Activated naive CD4-positive, alpha-beta T cell treated with anti-CD3 and anti-CD28 coated beads for 36 hours (primary cell): ENCODE measurements at regions not wholly inside any gene's neighbourhood (a gene's known extent, or its start where the extent isn't known, plus 50 kb on each side); places are given as distances from the start of the nearest gene placed in this dataset.
"Not testable (repeated sequence)": the region's sequence is repeated elsewhere in the genome, so short reads cannot be mapped to it uniquely, and the experiment has no call there.

Experiments used
- CTCF ChIA-PET: fragments of 350-600 bp; sonication (Branson Sonifier 250); formaldehyde crosslinking; loops from one replicate; lab custom pipeline; 2021; ENCODE audit warnings: antibody characterized with exemption; lab: Charles Lee
- DNase-seq: peaks from one replicate; pipeline ENCODE4 v3.0.0-alpha.2; 2020
- H3K27ac Mint-ChIP-seq: one replicate; pipeline ENCODE4 v1.8.0; 2021; ENCODE audit warnings: mild to moderate bottlenecking, mixed read lengths
- H3K27me3 Mint-ChIP-seq: one replicate; pipeline ENCODE4 v1.8.0; 2021; ENCODE audit warnings: low read depth, mixed read lengths
- H3K36me3 Mint-ChIP-seq: one replicate; pipeline ENCODE4 v1.8.0; 2021; ENCODE audit warnings: low read depth, mixed read lengths
- H3K4me1 Mint-ChIP-seq: one replicate; pipeline ENCODE4 v1.8.0; 2021; ENCODE audit warnings: low read depth, mixed read lengths
- H3K4me3 Mint-ChIP-seq: one replicate; pipeline ENCODE4 v1.8.0; 2021; ENCODE audit warnings: mild to moderate bottlenecking, moderate library complexity, mixed read lengths
- H3K9me3 Mint-ChIP-seq: one replicate; pipeline ENCODE4 v1.8.0; 2021; ENCODE audit warnings: mixed read lengths
- intact Hi-C: fragments of 100-400 bp; cut with micrococcal nuclease; formaldehyde crosslinking; loops from one replicate; pipeline ENCODE4 v1.15.1; 2023

GRCh38 chr10:57921140-57921539 lies 346.6 kb downstream of the IPMK start:
- Mint-ChIP-seq H3K4me3 (no peak overlapping the region), H3K27ac (no peak overlapping the region), H3K9me3 (no peaks in the 10 kb centered on the region), H3K4me1 (no peaks in the 10 kb centered on the region), H3K36me3 (no peaks in the 10 kb centered on the region), H3K27me3 (no peaks in the 10 kb centered on the region)
- CTCF ChIA-PET = no interaction called here
- intact Hi-C loops = no loop called here
- no peak for DNase-seq

DNA sequence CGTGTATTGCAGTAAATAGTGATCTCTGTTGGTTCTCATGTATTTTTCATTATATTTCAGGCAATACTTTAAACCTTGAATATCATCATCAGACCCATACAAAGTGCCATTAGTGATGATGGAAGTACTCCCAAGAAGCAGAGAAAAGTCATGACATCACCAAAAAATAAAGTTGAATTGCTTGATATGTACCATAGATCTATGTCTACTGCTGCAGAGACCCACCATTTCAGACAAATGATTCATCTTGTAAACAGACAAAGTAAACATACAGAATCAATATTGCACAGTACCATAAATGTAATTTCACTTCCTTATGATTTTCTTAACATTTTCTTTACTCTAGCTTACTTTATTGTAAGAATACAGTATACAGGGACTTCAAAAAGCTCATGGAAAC lies 347.8 kb downstream of the IPMK start:
- CTCF ChIA-PET = no interaction called here
- DNase-seq = no peak
- H3K4me1 Mint-ChIP-seq = no peaks in the 10 kb centered on the region
- H3K36me3 Mint-ChIP-seq = no peaks in the 10 kb centered on the region
- H3K4me3 Mint-ChIP-seq = no peak overlapping the region
- H3K27me3 Mint-ChIP-seq = no peaks in the 10 kb centered on the region
- intact Hi-C loops = no loop called here
- H3K27ac Mint-ChIP-seq = no peak overlapping the region
- no peaks in the 10 kb centered on the region for H3K9me3 Mint-ChIP-seq

GRCh38 chr10:57917019-57917418 lies 350.7 kb downstream of the IPMK start:
- no peak overlapping the region for H3K27ac Mint-ChIP-seq
- H3K9me3 Mint-ChIP-seq = no peaks in the 10 kb centered on the region
- H3K27me3 Mint-ChIP-seq = no peaks in the 10 kb centered on the region
- CTCF ChIA-PET = interaction anchor here (1.1 kb wide), 1 partner anchor 235 kb away, joined by 3 read pairs; no protein-coding TSS in a partner anchor
- H3K4me3 Mint-ChIP-seq = no peak overlapping the region
- H3K4me1 Mint-ChIP-seq = no peaks in the 10 kb centered on the region
- DNase-seq = no peak
- intact Hi-C loops = no loop called here
- H3K36me3 Mint-ChIP-seq = no peaks in the 10 kb centered on the region

DNA sequence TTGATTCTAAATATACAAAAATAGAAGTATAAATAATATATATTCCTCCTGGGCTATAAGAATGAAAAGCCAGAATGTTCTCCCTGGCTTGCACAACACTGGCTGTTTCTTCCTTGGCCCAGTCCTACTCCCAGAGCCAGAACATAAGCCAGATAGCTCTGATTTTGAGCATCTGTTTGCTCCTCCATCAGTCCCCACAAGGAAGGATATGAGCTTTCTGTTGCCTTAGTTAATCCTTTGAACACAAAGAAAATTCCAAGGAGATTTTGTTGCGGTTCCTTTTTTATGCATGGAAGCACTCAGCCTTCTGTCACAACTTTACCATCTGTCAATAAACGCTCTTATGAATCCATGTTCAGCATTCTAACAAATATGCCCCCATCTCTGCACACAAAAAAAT lies 361.8 kb downstream of the IPMK start:
- no peaks in the 10 kb centered on the region for H3K27me3 Mint-ChIP-seq
- H3K36me3 Mint-ChIP-seq = no peaks in the 10 kb centered on the region
- H3K4me3 Mint-ChIP-seq = no peak overlapping the region
- CTCF ChIA-PET = no interaction called here
- H3K4me1 Mint-ChIP-seq = no peaks in the 10 kb centered on the region
- no peak overlapping the region for H3K27ac Mint-ChIP-seq
- intact Hi-C loops = no loop called here
- no peaks in the 10 kb centered on the region for H3K9me3 Mint-ChIP-seq
- DNase-seq = no peak

DNA sequence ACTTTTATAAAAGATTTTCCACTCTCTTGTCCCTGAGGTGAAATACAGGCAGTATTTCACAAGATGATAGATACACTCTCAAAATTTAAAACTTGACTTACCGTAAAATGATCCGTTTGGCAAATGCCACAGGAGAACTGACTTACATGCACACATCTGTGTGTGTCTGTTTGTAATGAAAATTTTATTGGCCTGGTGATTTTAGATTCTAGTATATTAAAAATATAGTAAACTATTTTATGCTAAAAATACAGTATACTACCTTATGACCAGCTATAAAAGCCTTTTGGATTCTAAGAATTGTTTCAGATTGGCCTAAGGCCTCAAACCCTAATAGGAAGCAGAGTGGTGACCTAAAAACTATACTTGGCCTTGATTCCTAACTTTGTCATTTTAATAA lies 362.7 kb downstream of the IPMK start:
- no peak for DNase-seq
- Mint-ChIP-seq H3K4me3 (no peak overlapping the region), H3K4me1 (no peaks in the 10 kb centered on the region), H3K36me3 (no peaks in the 10 kb centered on the region), H3K9me3 (no peaks in the 10 kb centered on the region), H3K27ac (no peak overlapping the region), H3K27me3 (no peaks in the 10 kb centered on the region)
- CTCF ChIA-PET = no interaction called here
- intact Hi-C loops = no loop called here

GRCh38 chr10:57898231-57898630 lies 369.5 kb downstream of the IPMK start:
- DNase-seq = no peak
- intact Hi-C loops = no loop called here
- no peaks in the 10 kb centered on the region for H3K36me3 Mint-ChIP-seq

GRCh38 chr10:57897611-57898010 lies 370.1 kb downstream of the IPMK start:
- intact Hi-C loops = no loop called here
- DNase-seq = no peak
- Mint-ChIP-seq H3K27ac (no peak overlapping the region), H3K4me3 (no peak overlapping the region), H3K36me3 (no peaks in the 10 kb centered on the region), H3K27me3 (no peaks in the 10 kb centered on the region), H3K9me3 (peaks cover 2% of the 10 kb centered on the region), H3K4me1 (no peaks in the 10 kb centered on the region)
- CTCF ChIA-PET = no interaction called here

More at GRCh38 chr10:57898231-57898630, 369.5 kb downstream of the IPMK start:
- Mint-ChIP-seq H3K4me1 (no peaks in the 10 kb centered on the region), H3K4me3 (no peak overlapping the region), H3K27ac (no peak overlapping the region), H3K27me3 (no peaks in the 10 kb centered on the region), H3K9me3 (peaks cover 2% of the 10 kb centered on the region)
- CTCF ChIA-PET = no interaction called here

DNA sequence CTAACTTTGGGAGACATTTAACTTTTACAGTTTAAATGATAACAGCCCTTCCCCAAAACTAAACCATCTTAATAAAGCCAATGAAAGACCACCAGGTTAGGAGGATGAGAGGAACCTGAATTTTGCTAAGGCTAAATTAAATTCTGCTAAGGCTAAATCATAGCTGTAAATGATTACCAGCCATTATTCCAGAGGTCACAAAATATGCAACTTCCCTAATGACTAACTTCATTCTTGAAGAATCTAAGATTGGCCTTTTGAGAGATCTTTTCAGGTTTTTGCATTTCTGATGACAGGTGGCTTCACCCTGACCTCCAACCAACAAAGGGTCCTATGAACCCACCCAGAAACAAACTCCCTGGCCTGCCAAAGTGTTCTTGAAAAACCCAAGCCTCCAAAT lies 373.3 kb downstream of the IPMK start:
- Mint-ChIP-seq H3K27me3 (no peaks in the 10 kb centered on the region), H3K9me3 (peaks cover 5% of the 10 kb centered on the region), H3K36me3 (no peaks in the 10 kb centered on the region)

DNA sequence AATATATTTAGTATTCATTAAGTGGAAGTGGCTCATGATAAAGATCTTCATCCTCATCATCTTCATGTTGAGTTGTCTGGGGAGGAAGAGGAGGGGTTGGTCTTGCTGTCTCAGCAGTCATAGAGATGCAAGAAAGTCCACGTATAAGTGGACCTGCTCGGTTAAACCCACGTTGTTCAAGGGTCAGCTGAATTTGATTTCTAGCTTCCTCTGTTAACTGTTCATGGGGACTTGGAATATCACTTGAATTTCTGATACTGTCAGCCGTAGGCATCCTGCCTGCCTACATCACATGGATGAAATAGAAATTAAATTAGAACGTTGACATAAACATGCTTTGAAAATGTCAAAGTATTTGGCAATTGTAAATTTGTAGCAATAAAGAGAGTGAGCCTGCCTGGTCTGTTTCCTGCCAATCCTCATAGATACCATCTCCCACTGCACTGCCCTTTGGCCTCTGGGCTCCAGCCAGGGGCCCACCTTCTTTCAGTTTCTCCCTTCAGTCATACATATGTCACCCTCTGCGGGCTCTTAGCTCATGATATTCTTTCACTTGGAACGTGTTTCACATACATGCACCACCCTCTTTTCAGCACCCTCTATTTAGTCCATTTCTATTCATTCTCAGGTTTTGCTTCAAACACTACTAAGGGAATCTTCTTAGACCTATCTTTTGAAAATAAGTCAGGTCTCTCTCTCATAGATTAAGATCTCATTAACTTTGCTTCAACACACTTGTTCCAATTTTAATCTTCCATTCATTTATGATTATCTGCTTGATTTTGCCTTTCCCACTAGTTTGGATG lies 376.3 kb downstream of the IPMK start:
- H3K4me3 Mint-ChIP-seq = no peak overlapping the region
- no peak overlapping the region for H3K27ac Mint-ChIP-seq
- DNase-seq = no peak
- intact Hi-C loops = no loop called here
- no peaks in the 10 kb centered on the region for H3K36me3 Mint-ChIP-seq
- H3K9me3 Mint-ChIP-seq = peaks cover 5% of the 10 kb centered on the region
- CTCF ChIA-PET = no interaction called here
- H3K27me3 Mint-ChIP-seq = no peaks in the 10 kb centered on the region
- no peaks in the 10 kb centered on the region for H3K4me1 Mint-ChIP-seq

More for the DNA sequence above, 373.3 kb downstream of the IPMK start:
- H3K4me3 Mint-ChIP-seq = no peak overlapping the region
- no peaks in the 10 kb centered on the region for H3K4me1 Mint-ChIP-seq
- CTCF ChIA-PET = no interaction called here
- DNase-seq = no peak
- H3K27ac Mint-ChIP-seq = no peak overlapping the region
- intact Hi-C loops = no loop called here

DNA sequence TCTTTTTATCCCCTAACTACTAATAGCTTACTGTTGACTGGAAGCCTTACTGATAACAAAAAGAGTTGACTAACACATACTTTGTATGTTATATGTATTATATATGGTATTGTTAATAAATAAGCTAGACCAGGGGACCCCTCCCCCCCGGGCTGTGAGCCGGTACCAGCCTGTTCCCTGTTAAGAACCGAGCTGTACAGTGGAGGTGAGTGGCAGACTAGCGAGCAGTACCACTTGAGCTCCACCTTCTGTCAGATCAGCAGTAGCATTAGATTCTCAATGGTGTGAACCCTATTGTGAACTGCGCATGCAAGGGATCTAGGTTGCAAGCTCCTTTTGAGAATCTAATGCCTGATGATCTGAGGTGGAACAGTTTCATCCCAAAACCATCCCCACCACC lies 377.0 kb downstream of the IPMK start:
- intact Hi-C loops = no loop called here
- Mint-ChIP-seq H3K27ac (no peak overlapping the region), H3K9me3 (peaks cover 5% of the 10 kb centered on the region), H3K4me3 (no peak overlapping the region), H3K36me3 (no peaks in the 10 kb centered on the region), H3K4me1 (no peaks in the 10 kb centered on the region), H3K27me3 (no peaks in the 10 kb centered on the region)
- CTCF ChIA-PET = no interaction called here
- no peak for DNase-seq

DNA sequence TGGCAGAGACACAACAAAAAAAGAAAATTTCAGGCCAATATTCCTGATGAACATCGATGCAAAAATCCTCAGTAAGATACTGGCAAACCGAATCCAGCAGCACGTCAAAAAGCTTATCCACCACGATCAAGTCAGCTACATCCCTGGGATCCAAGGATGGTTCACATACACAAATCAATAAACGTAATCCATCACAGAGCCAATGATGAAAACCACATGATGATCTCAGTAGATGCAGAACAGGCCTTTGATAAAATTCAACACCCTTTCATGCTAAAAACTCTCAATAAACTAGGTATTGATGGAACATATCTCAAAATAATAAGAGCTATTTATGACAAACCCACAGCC lies 382.1 kb downstream of the IPMK start:
- CTCF ChIA-PET, intact Hi-C loops, H3K36me3 Mint-ChIP-seq, H3K9me3 Mint-ChIP-seq, DNase-seq, H3K4me1 Mint-ChIP-seq, H3K4me3 Mint-ChIP-seq, H3K27ac Mint-ChIP-seq, H3K27me3 Mint-ChIP-seq: not testable (repeated sequence)

DNA sequence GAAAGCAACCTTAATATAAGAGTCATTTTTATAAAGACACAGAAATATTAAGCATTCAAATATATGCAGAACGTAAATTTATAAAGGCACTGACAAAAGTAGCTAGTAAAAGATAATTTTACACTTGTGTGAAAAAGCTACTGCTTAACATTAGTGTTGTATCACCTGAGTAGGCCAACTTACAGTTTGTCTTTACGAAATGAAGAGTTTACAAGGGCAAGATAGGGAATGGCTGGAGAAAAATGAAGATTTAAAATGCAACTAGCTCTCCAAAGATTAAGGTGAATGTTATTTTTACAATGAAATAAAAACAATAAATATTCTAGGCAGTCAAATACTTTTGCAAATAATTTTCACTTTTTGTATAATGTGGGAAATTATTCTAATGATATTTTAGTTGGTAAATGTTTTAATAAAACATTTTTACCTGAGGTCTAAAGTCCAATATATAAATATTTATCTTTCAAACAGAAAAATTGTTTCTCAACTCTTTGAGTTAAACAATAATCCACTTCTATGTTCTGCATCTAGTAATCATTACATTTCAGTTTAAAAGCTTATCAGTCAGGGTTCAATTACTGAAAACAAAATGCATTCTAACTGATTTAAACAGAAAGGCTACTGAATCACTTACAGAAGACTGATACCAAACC lies 382.6 kb downstream of the IPMK start:
- Mint-ChIP-seq H3K4me3 (no peak overlapping the region), H3K27me3 (no peaks in the 10 kb centered on the region), H3K9me3 (no peaks in the 10 kb centered on the region), H3K27ac (no peak overlapping the region), H3K4me1 (no peaks in the 10 kb centered on the region), H3K36me3 (no peaks in the 10 kb centered on the region)
- CTCF ChIA-PET = no interaction called here
- DNase-seq = no peak
- intact Hi-C loops = no loop called here

- Mint-ChIP-seq H3K4me1 (no peaks in the 10 kb centered on the region), H3K27ac (no peak overlapping the region), H3K27me3 (no peaks in the 10 kb centered on the region), H3K36me3 (no peaks in the 10 kb centered on the region), H3K9me3 (no peaks in the 10 kb centered on the region), H3K4me3 (no peak overlapping the region)
- CTCF ChIA-PET = no interaction called here
- DNase-seq = no peak
- intact Hi-C loops = no loop called here
Measured at GRCh38 chr10:57884407-57884806, 383.3 kb downstream of the IPMK start.
